ENCODE measurements at regions not wholly inside any gene's neighbourhood (a gene's known extent, or its start where the extent isn't known, plus 50 kb on each side); places are given as distances from the start of the nearest gene placed in this dataset.
"Not testable (repeated sequence)": the region's sequence is repeated elsewhere in the genome, so short reads cannot be mapped to it uniquely, and the experiment has no call there.

DNA sequence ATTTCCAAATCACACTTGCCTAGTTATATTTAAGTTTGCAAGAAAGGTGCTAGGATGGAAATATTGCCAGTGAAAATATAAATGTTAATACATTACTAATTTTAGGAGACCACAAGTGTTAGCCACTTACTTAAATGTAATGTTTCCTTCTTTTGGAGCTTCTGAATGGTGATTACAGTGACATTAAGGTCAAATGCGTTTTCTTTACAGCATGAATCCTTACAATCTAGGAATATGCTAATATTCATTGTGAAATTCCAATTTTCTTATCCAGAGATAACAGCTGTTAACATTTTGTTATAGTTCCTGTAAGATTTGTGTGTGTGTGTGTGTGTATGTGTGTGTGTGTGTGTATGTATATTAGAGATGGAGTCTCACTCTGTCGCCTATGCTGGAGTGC lies 70.2 kb upstream of the NUDT6 start:
- Histone ChIP-seq H3K4me2 (no peak overlapping the region), H3K4me1 (ENCODE audit: low read depth, poor library complexity, severe bottlenecking) (peaks cover 5% of the 10 kb centered on the region), H2AFZ (ENCODE audit: low read depth) (no peak overlapping the region), H3K9ac (no peak overlapping the region), H3K27me3 (ENCODE audit: insufficient read depth, low read depth) (no peaks in the 10 kb centered on the region), H3K4me3 (IDR thresholded peaks at IDR 0.05; ENCODE audit: insufficient read depth, low read depth, low read length) (no peak overlapping the region), H3K27ac (no peak overlapping the region), H4K20me1 (ENCODE audit: insufficient read depth) (no peaks in the 10 kb centered on the region), H3K36me3 (ENCODE audit: insufficient read depth) (no peaks in the 10 kb centered on the region), H3K79me2 (ENCODE audit: insufficient read depth, low read depth) (no peaks in the 10 kb centered on the region)
- TF ChIP-seq, protein P1, sequence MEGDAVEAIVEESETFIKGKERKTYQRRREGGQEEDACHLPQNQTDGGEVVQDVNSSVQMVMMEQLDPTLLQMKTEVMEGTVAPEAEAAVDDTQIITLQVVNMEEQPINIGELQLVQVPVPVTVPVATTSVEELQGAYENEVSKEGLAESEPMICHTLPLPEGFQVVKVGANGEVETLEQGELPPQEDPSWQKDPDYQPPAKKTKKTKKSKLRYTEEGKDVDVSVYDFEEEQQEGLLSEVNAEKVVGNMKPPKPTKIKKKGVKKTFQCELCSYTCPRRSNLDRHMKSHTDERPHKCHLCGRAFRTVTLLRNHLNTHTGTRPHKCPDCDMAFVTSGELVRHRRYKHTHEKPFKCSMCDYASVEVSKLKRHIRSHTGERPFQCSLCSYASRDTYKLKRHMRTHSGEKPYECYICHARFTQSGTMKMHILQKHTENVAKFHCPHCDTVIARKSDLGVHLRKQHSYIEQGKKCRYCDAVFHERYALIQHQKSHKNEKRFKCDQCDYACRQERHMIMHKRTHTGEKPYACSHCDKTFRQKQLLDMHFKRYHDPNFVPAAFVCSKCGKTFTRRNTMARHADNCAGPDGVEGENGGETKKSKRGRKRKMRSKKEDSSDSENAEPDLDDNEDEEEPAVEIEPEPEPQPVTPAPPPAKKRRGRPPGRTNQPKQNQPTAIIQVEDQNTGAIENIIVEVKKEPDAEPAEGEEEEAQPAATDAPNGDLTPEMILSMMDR (conservative IDR thresholded peaks at IDR 0.05; ENCODE audit: low read depth, low read length), result no peak

- Histone ChIP-seq H3K27ac (no peak overlapping the region), H3K27me3 (ENCODE audit: insufficient read depth, low read depth) (no peaks in the 10 kb centered on the region), H3K79me2 (ENCODE audit: insufficient read depth, low read depth) (no peaks in the 10 kb centered on the region), H3K9ac (no peak overlapping the region), H3K36me3 (ENCODE audit: insufficient read depth) (no peaks in the 10 kb centered on the region), H4K20me1 (ENCODE audit: insufficient read depth) (no peaks in the 10 kb centered on the region), H3K4me3 (IDR thresholded peaks at IDR 0.05; ENCODE audit: insufficient read depth, low read depth, low read length) (no peak overlapping the region), H3K4me1 (ENCODE audit: low read depth, poor library complexity, severe bottlenecking) (peaks cover 11% of the 10 kb centered on the region), H3K4me2 (no peak overlapping the region), H2AFZ (ENCODE audit: low read depth) (no peak overlapping the region)
- TF ChIP-seq, protein P1 (conservative IDR thresholded peaks at IDR 0.05; ENCODE audit: low read depth, low read length), result no peak
Observed at GRCh38 chr4:122996350-122996749, 74.0 kb upstream of the NUDT6 start.

GRCh38 chr4:122997463-122998101 lies 75.2 kb upstream of the NUDT6 start:
- no peaks in the 10 kb centered on the region for H4K20me1 ChIP-seq (ENCODE audit: insufficient read depth)

DNA sequence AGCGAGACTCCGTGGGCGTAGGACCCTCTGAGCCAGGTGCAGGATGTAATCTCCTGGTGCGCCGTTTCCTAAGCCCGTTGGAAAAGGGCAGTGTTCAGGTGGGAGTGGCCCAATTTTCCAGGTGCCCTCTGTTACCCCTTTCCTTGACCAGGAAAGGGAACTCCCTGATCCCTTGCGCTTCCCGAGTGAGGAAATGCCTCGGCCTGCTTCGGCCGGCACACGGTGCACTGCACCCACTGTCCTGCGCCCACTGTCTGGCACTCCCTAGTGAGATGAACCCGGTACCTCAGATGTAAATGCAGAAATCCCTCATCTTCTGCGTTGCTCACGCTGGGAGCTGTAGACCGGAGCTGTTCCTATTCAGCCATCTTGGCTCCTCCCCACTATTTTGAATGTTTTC lies 81.7 kb upstream of the NUDT6 start:
- Histone ChIP-seq H3K4me2 (0 out of 2 replicates have a peak overlapping the region, but pooled peaks have one; percentile 7), H3K4me1 (ENCODE audit: low read depth, poor library complexity, severe bottlenecking) (peaks cover 32% of the 10 kb centered on the region)
- not testable (repeated sequence) for H3K4me3 ChIP-seq (IDR thresholded peaks at IDR 0.05; ENCODE audit: insufficient read depth, low read depth, low read length); H2AFZ ChIP-seq (ENCODE audit: low read depth); H4K20me1 ChIP-seq (ENCODE audit: insufficient read depth); H3K9ac ChIP-seq; H3K36me3 ChIP-seq (ENCODE audit: insufficient read depth); H3K27me3 ChIP-seq (ENCODE audit: insufficient read depth, low read depth); H3K79me2 ChIP-seq (ENCODE audit: insufficient read depth, low read depth); H3K27ac ChIP-seq

More at GRCh38 chr4:122997463-122998101, 75.2 kb upstream of the NUDT6 start:
- no peak overlapping the region for H2AFZ ChIP-seq (ENCODE audit: low read depth)
- 0 out of 2 replicates have a peak overlapping the region, but pooled peaks have one; percentile 1 for H3K27ac ChIP-seq
- no peaks in the 10 kb centered on the region for H3K36me3 ChIP-seq (ENCODE audit: insufficient read depth)
- H3K4me1 ChIP-seq (ENCODE audit: low read depth, poor library complexity, severe bottlenecking), result peaks cover 11% of the 10 kb centered on the region
- peak overlapping the region; percentile 30; the same call in 1 of the 2 replicates for H3K4me2 ChIP-seq
- no peaks in the 10 kb centered on the region for H3K27me3 ChIP-seq (ENCODE audit: insufficient read depth, low read depth)
- H3K79me2 ChIP-seq (ENCODE audit: insufficient read depth, low read depth), result no peaks in the 10 kb centered on the region
- TF ChIP-seq, protein P1 (conservative IDR thresholded peaks at IDR 0.05; ENCODE audit: low read depth, low read length), result no peak
- no peak overlapping the region for H3K9ac ChIP-seq
- no peak overlapping the region for H3K4me3 ChIP-seq (IDR thresholded peaks at IDR 0.05; ENCODE audit: insufficient read depth, low read depth, low read length)

DNA sequence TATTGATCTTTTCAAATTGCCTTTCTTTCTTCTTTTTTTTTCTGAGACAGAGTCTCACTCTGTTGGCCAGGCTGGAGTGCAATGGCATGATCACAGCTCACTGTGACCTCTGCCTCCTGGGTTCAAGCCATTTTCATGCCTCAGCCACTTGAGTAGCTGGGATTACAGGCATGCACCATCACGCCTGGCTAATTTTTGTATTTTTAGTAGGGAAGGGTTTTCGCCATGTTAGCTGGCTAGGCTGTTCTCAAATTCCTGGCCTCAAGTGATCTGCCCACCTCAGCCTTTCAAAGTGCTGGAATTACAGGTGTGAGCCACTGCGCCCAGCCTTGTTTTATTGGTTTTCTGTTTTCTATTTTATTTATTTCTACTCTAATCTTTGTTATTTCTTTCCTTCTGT lies 82.7 kb upstream of the NUDT6 start:
- H3K4me3 ChIP-seq (IDR thresholded peaks at IDR 0.05; ENCODE audit: insufficient read depth, low read depth, low read length); H3K36me3 ChIP-seq (ENCODE audit: insufficient read depth); H2AFZ ChIP-seq (ENCODE audit: low read depth); H3K9ac ChIP-seq; H4K20me1 ChIP-seq (ENCODE audit: insufficient read depth); H3K27me3 ChIP-seq (ENCODE audit: insufficient read depth, low read depth): not testable (repeated sequence)
- peaks cover 32% of the 10 kb centered on the region for H3K4me1 ChIP-seq (ENCODE audit: low read depth, poor library complexity, severe bottlenecking)
- peaks cover 13% of the 10 kb centered on the region; the same call in 1 of the 2 replicates for H3K79me2 ChIP-seq (ENCODE audit: insufficient read depth, low read depth)
- H3K27ac ChIP-seq, result peak overlapping the region; percentile 3; the same call in 1 of the 2 replicates
- H3K4me2 ChIP-seq, result peak overlapping the region; percentile 34

All from KMS-11 (cell line).